ENCODE measurements at regions not wholly inside any gene's neighbourhood (a gene's known extent, or its start where the extent isn't known, plus 50 kb on each side); places are given as distances from the start of the nearest gene placed in this dataset.

DNA sequence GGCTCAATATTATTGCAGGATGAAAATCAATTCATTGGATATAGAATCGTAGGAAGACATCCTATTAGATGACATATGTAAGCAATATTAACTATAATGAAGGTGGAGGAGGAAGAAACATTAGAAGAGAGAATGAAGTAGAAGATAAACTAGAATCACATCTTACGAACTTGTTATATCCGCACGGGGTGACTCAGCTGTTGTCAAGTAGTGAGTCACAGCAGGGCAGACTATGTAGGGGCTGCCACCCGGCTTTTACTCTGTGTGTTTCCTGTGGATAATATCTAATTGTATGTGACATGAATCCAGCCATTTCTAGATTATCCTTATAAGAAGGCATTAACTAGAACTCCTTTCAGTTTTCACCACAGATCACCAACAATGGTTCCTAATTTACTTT is 520.2 kb downstream of the DOK5 start:
- TF ChIP-seq, protein P1, sequence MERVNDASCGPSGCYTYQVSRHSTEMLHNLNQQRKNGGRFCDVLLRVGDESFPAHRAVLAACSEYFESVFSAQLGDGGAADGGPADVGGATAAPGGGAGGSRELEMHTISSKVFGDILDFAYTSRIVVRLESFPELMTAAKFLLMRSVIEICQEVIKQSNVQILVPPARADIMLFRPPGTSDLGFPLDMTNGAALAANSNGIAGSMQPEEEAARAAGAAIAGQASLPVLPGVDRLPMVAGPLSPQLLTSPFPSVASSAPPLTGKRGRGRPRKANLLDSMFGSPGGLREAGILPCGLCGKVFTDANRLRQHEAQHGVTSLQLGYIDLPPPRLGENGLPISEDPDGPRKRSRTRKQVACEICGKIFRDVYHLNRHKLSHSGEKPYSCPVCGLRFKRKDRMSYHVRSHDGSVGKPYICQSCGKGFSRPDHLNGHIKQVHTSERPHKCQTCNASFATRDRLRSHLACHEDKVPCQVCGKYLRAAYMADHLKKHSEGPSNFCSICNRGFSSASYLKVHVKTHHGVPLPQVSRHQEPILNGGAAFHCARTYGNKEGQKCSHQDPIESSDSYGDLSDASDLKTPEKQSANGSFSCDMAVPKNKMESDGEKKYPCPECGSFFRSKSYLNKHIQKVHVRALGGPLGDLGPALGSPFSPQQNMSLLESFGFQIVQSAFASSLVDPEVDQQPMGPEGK (CRISPR knock-in tag; IDR thresholded peaks at IDR 0.05; ENCODE audit: borderline replicate concordance): no peak
- no peak for TF ChIP-seq ISL1 (CRISPR knock-in tag; IDR thresholded peaks at IDR 0.05)
- TF ChIP-seq ESRRG (CRISPR knock-in tag; IDR thresholded peaks at IDR 0.05): no peak

Measured in SK-N-SH treated with all-trans-retinoic acid at 6 μM for 48 hours (cell line).